Mammary epithelial cell (primary cell): ENCODE measurements at regions not wholly inside any gene's neighbourhood (a gene's known extent, or its start where the extent isn't known, plus 50 kb on each side); places are given as distances from the start of the nearest gene placed in this dataset.

Source experiments
- EZH2 ChIP-seq: IDR thresholded peaks from 2 replicates; pipeline ENCODE4 v1.6.1; 2012; ENCODE audit warnings: low read length, inconsistent platforms, borderline replicate concordance
- TF ChIP-seq, protein P1 (sequence below), 2 donors: IDR thresholded peaks in 1 of 2; conservative IDR thresholded peaks in 1 of 2; 2 replicates each; pipeline ENCODE4 v1.5.1; 2011 to 2012; ENCODE audit warnings: inconsistent platforms in 2 of 2, low read length in 2 of 2, mild to moderate bottlenecking in 2 of 2, control low read depth in 1 of 2, low read depth in 1 of 2; ENCODE audit not compliant: insufficient read depth in 1 of 2; ENCODE audit errors: extremely low read depth in 1 of 2

DNA sequence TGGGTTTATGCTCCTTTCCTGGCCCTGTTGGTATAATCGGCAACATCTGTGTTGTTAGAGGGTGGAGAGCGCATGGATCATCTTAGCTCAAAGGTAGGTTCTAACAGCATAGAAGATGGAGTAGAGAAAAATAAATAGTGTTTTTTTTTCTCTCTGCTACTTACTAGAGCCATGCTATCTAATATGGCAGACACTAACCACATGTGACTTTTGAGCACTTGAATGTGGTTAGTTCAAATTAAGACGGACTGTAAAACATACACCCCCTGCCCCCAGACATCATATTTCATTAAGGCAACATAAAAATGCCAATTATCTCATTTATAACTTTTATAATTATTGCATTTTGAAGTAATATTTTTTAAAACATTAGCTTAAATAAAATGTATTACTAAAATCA, 525.1 kb downstream of the KIF20B start:
- no peak for TF ChIP-seq EZH2
- TF ChIP-seq, protein P1, sequence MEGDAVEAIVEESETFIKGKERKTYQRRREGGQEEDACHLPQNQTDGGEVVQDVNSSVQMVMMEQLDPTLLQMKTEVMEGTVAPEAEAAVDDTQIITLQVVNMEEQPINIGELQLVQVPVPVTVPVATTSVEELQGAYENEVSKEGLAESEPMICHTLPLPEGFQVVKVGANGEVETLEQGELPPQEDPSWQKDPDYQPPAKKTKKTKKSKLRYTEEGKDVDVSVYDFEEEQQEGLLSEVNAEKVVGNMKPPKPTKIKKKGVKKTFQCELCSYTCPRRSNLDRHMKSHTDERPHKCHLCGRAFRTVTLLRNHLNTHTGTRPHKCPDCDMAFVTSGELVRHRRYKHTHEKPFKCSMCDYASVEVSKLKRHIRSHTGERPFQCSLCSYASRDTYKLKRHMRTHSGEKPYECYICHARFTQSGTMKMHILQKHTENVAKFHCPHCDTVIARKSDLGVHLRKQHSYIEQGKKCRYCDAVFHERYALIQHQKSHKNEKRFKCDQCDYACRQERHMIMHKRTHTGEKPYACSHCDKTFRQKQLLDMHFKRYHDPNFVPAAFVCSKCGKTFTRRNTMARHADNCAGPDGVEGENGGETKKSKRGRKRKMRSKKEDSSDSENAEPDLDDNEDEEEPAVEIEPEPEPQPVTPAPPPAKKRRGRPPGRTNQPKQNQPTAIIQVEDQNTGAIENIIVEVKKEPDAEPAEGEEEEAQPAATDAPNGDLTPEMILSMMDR (conservative IDR thresholded peaks at IDR 0.05 in 1 of 2, IDR thresholded peaks at IDR 0.05 in 1 of 2; ENCODE audit: extremely low read depth in 1 of 2, insufficient read depth in 1 of 2, low read depth in 1 of 2, low read length in 2 of 2) = no peak
